Prostate gland (tissue), 2 donors: ENCODE measurements at regions not wholly inside any gene's neighbourhood (a gene's known extent, or its start where the extent isn't known, plus 50 kb on each side); places are given as distances from the start of the nearest gene placed in this dataset.

Experiments used
- CTCF ChIP-seq, 4 experiments: fragments of 200-600 bp in 2 of 4; fragments of 450-650 bp in 2 of 4; sonication (generic) in 2 of 4; IDR thresholded peaks; 1 replicate in 3 of 4; 2 replicates in 1 of 4; pipeline ENCODE4 v1.5.1; 2016 to 2019; ENCODE audit warnings: antibody characterized with exemption in 4 of 4, mild to moderate bottlenecking in 2 of 4, moderate library complexity in 2 of 4
- POLR2A ChIP-seq: fragments of 450-650 bp; IDR thresholded peaks from one replicate; pipeline ENCODE4 v1.6.1; 2016; ENCODE audit warnings: antibody characterized with exemption, mild to moderate bottlenecking
- POLR2AphosphoS5 ChIP-seq: sonication (generic); formaldehyde crosslinking; IDR thresholded peaks from one replicate; pipeline ENCODE4 v1.6.1; 2017; ENCODE audit warnings: antibody characterized with exemption

GRCh38 chr7:124662937-124663336 is 102.7 kb downstream of the GPR37 start:
- TF ChIP-seq CTCF (IDR thresholded peaks at IDR 0.05) (no peak), POLR2AphosphoS5 (no peak), POLR2A (no peak)
